ENCODE measurements at regions not wholly inside any gene's neighbourhood (a gene's known extent, or its start where the extent isn't known, plus 50 kb on each side); places are given as distances from the start of the nearest gene placed in this dataset.

GRCh38 chr6:18693881-18694280, 306.7 kb downstream of the RNF144B start:
- H3K79me2 ChIP-seq (ENCODE audit: control insufficient read depth, insufficient read depth, low read length), result no peaks in the 10 kb centered on the region
- H3K36me3 ChIP-seq (ENCODE audit: control insufficient read depth, insufficient read depth, low read length), result no peaks in the 10 kb centered on the region
- DNase-seq (ENCODE audit: extremely low read depth in 1 of 4, low spot score in 3 of 4) (no peak), FAIRE-seq (no peak), ATAC-seq (no peak)
- no peak overlapping the region for H2AFZ ChIP-seq (ENCODE audit: low read depth, low read length)
- no peaks in the 10 kb centered on the region for H3K4me1 ChIP-seq (replicated peaks in 1 of 2; ENCODE audit: control insufficient read depth in 2 of 2, insufficient read depth in 2 of 2, low read length in 2 of 2)
- no TSS peak for BruUV-seq (replicated peaks)
- POLR2A ChIA-PET, result interaction anchor here (0.6 kb wide), 1 partner anchor 100 kb away, joined by 3 read pairs; no protein-coding TSS in a partner anchor
- H3K4me2 ChIP-seq (ENCODE audit: insufficient read depth, low read length), result no peak overlapping the region
- H3K27me3 ChIP-seq (ENCODE audit: control insufficient read depth in 2 of 2, insufficient read depth in 2 of 2, low read length in 2 of 2), result no peaks in the 10 kb centered on the region
- intact Hi-C loops (cut with micrococcal nuclease), result no loop called here
- CTCF ChIA-PET (ENCODE audit: low intra/inter-chr PET ratio), result no interaction called here
- no peak overlapping the region for H3K4me3 ChIP-seq
- no peaks in the 10 kb centered on the region; the same call in 1 of the 2 replicates for H3K9me3 ChIP-seq (replicated peaks; ENCODE audit: control insufficient read depth, insufficient read depth, low read depth, low read length)
- no peak for TF ChIP-seq ATF4 (CRISPR knock-in tag; IDR thresholded peaks at IDR 0.05)
- TF ChIP-seq ILF3 (IDR thresholded peaks at IDR 0.05; ENCODE audit: borderline replicate concordance), result no peak
- TF ChIP-seq PHB2 (IDR thresholded peaks at IDR 0.05; ENCODE audit: low read depth), result no peak
- TF ChIP-seq ZNF165 (CRISPR knock-in tag; IDR thresholded peaks at IDR 0.05; ENCODE audit: borderline replicate concordance), result no peak
- no peak for TF ChIP-seq CEBPG (CRISPR knock-in tag; IDR thresholded peaks at IDR 0.05)
- TF ChIP-seq CEBPG (tag; conservative IDR thresholded peaks at IDR 0.05 in 1 of 2, IDR thresholded peaks at IDR 0.05 in 1 of 2), result no peak
- TF ChIP-seq ZNF143 (CRISPR knock-in tag; IDR thresholded peaks at IDR 0.05), result no peak
- no peak for TF ChIP-seq HDAC1 (IDR thresholded peaks at IDR 0.05)
- TF ChIP-seq ZEB2 (IDR thresholded peaks at IDR 0.05), result no peak
- no peak for TF ChIP-seq RBM39 (optimal IDR thresholded peaks at IDR 0.05; ENCODE audit: low read depth, low read length)
- TF ChIP-seq ZFP30 (CRISPR knock-in tag; IDR thresholded peaks at IDR 0.05; ENCODE audit: borderline replicate concordance), result no peak
- TF ChIP-seq SMARCC2 (IDR thresholded peaks at IDR 0.05; ENCODE audit: low read depth), result no peak
- TF ChIP-seq FOXP1 (CRISPR knock-in tag; IDR thresholded peaks at IDR 0.05), result no peak
- no peak for TF ChIP-seq ZC3H4 (CRISPR knock-in tag; IDR thresholded peaks at IDR 0.05; ENCODE audit: borderline replicate concordance)
- no peak for TF ChIP-seq ATF7 (IDR thresholded peaks at IDR 0.05)
- TF ChIP-seq CTBP1 (IDR thresholded peaks at IDR 0.05; ENCODE audit: borderline replicate concordance), result no peak
- no peak for TF ChIP-seq HNRNPL (IDR thresholded peaks at IDR 0.05; ENCODE audit: low read depth, low read length)
- TF ChIP-seq MITF (IDR thresholded peaks at IDR 0.05), result no peak
- TF ChIP-seq TAF15 (IDR thresholded peaks at IDR 0.05; ENCODE audit: low read depth, low read length), result no peak
- no peak for TF ChIP-seq ZSCAN29 (IDR thresholded peaks at IDR 0.05)
- TF ChIP-seq MCM7 (IDR thresholded peaks at IDR 0.05), result no peak
- H3K9ac ChIP-seq (ENCODE audit: insufficient read depth in 1 of 2, low read depth in 2 of 2, low read length in 2 of 2), result no peak overlapping the region
- no peaks in the 10 kb centered on the region for H3K9me1 ChIP-seq (ENCODE audit: control insufficient read depth, insufficient read depth, low read length)
- H4K20me1 ChIP-seq (replicated peaks; ENCODE audit: control insufficient read depth, insufficient read depth, low read length), result no peaks in the 10 kb centered on the region
- H3K27ac ChIP-seq (ENCODE audit: extremely low read depth, low read depth, low read length), result no peak overlapping the region
- 2% methylated on average over 6 of the region's 6 CpGs for WGBS (ENCODE audit: insufficient coverage, low coverage, missing lambda C conversion rate)
- in situ Hi-C loops (cut with MboI), result no loop called here
